ENCODE measurements at regions not wholly inside any gene's neighbourhood (a gene's known extent, or its start where the extent isn't known, plus 50 kb on each side); places are given as distances from the start of the nearest gene placed in this dataset.

- no peaks in the 10 kb centered on the region for H3K4me1 ChIP-seq (ENCODE audit: control insufficient read depth, insufficient read depth, low read length)
- no peaks in the 10 kb centered on the region for H3K36me3 ChIP-seq (ENCODE audit: control insufficient read depth, insufficient read depth, low read length)
- no peak overlapping the region for H3K9ac ChIP-seq (ENCODE audit: low read depth, low read length)
- H3K27me3 ChIP-seq (ENCODE audit: control insufficient read depth, insufficient read depth, low read length), result no peaks in the 10 kb centered on the region
- H3K27ac ChIP-seq (ENCODE audit: low read depth, low read length), result no peak overlapping the region
- no peak overlapping the region for H3K4me3 ChIP-seq (ENCODE audit: low read depth, low read length)
- no peaks in the 10 kb centered on the region for H3K9me3 ChIP-seq (ENCODE audit: control insufficient read depth, insufficient read depth, low read length)
Observed at GRCh38 chr6:146889303-146889702, 290.5 kb downstream of the ADGB start.

DNA sequence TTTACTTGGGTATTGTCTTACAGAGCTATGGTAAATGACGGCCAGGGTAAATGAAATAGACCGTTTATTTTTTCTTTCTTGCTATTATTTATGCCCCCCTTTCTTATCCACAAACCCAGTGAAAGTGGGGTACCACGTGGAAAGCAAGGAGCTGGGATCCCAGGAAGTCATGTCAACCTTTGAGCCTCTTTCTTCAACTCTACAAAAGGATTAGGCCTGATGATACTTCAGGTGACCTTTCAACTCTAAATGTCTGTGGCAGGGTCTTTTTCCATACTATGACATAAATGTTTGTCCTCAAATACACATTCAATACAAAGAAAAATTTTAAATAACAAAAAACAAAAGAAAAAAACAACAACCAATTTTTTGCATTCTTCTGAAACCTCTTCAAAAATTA lies 291.4 kb downstream of the ADGB start:
- Histone ChIP-seq H3K4me1 (ENCODE audit: control insufficient read depth, insufficient read depth, low read length) (no peaks in the 10 kb centered on the region), H3K9ac (ENCODE audit: low read depth, low read length) (no peak overlapping the region), H3K4me3 (ENCODE audit: low read depth, low read length) (no peak overlapping the region), H3K9me3 (ENCODE audit: control insufficient read depth, insufficient read depth, low read length) (no peaks in the 10 kb centered on the region), H3K27ac (ENCODE audit: low read depth, low read length) (no peak overlapping the region), H3K27me3 (ENCODE audit: control insufficient read depth, insufficient read depth, low read length) (no peaks in the 10 kb centered on the region), H3K36me3 (ENCODE audit: control insufficient read depth, insufficient read depth, low read length) (no peaks in the 10 kb centered on the region)

- H3K4me1 ChIP-seq (ENCODE audit: control insufficient read depth, insufficient read depth, low read length), result no peaks in the 10 kb centered on the region
- H3K27me3 ChIP-seq (ENCODE audit: control insufficient read depth, insufficient read depth, low read length), result no peaks in the 10 kb centered on the region
- H3K9me3 ChIP-seq (ENCODE audit: control insufficient read depth, insufficient read depth, low read length), result no peaks in the 10 kb centered on the region
- no peak overlapping the region for H3K27ac ChIP-seq (ENCODE audit: low read depth, low read length)
- no peak overlapping the region for H3K9ac ChIP-seq (ENCODE audit: low read depth, low read length)
- H3K36me3 ChIP-seq (ENCODE audit: control insufficient read depth, insufficient read depth, low read length), result no peaks in the 10 kb centered on the region
- H3K4me3 ChIP-seq (ENCODE audit: low read depth, low read length), result no peak overlapping the region
Observed at GRCh38 chr6:146890644-146891434, 292.1 kb downstream of the ADGB start.

DNA sequence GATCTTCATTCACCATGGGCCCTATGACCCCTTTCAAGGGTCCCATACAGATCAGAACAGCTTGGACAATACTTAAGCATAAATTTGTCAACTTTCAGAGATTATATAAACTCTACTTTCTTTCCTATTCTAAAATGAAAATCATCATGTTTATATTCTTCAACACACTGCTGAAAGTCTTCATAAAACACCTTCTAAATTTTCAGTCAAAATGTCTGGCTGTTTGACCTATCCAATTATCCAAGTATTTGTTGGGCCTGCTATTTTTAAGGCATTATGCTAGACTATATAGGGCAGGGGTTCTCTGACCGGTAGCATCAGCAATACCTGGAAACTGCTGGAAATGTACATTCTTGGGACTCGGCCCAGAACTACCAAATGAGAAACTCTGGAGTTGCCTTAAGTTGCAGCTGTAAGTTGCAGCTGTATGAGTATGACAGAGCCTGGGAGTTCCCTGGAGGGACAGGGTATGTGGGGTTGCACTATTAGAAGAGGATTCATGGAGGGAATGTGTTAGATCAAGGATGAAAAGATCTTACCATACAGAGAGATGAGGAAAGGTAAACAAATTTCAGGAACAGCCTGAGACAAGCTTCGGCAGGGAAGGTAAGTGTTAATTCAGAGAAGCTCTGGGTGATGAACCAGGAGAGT lies 293.0 kb downstream of the ADGB start:
- Histone ChIP-seq H3K27me3 (ENCODE audit: control insufficient read depth, insufficient read depth, low read length) (no peaks in the 10 kb centered on the region), H3K9ac (ENCODE audit: low read depth, low read length) (no peak overlapping the region), H3K4me3 (ENCODE audit: low read depth, low read length) (no peak overlapping the region), H3K4me1 (ENCODE audit: control insufficient read depth, insufficient read depth, low read length) (no peaks in the 10 kb centered on the region), H3K36me3 (ENCODE audit: control insufficient read depth, insufficient read depth, low read length) (no peaks in the 10 kb centered on the region), H3K27ac (ENCODE audit: low read depth, low read length) (no peak overlapping the region), H3K9me3 (ENCODE audit: control insufficient read depth, insufficient read depth, low read length) (no peaks in the 10 kb centered on the region)

DNA sequence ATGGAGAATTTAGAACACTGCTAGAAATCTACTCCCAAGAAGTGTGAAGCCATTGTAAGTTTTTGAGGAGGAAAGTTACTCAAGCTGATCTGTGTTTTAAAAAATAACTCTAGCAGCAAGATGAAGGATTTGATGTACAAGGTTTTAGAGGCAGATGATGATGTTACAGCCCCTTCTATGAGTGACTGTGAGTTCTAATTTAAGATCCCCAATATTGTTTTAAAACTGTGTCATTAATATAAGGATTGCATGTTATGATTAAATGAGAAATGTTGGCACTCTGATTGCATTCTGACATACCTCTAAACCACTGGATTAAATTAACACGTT lies 293.5 kb downstream of the ADGB start:
- Histone ChIP-seq H3K27me3 (ENCODE audit: control insufficient read depth, insufficient read depth, low read length) (no peaks in the 10 kb centered on the region), H3K9ac (ENCODE audit: low read depth, low read length) (no peak overlapping the region), H3K27ac (ENCODE audit: low read depth, low read length) (no peak overlapping the region), H3K36me3 (ENCODE audit: control insufficient read depth, insufficient read depth, low read length) (no peaks in the 10 kb centered on the region), H3K4me1 (ENCODE audit: control insufficient read depth, insufficient read depth, low read length) (no peaks in the 10 kb centered on the region), H3K4me3 (ENCODE audit: low read depth, low read length) (no peak overlapping the region), H3K9me3 (ENCODE audit: control insufficient read depth, insufficient read depth, low read length) (no peaks in the 10 kb centered on the region)

DNA sequence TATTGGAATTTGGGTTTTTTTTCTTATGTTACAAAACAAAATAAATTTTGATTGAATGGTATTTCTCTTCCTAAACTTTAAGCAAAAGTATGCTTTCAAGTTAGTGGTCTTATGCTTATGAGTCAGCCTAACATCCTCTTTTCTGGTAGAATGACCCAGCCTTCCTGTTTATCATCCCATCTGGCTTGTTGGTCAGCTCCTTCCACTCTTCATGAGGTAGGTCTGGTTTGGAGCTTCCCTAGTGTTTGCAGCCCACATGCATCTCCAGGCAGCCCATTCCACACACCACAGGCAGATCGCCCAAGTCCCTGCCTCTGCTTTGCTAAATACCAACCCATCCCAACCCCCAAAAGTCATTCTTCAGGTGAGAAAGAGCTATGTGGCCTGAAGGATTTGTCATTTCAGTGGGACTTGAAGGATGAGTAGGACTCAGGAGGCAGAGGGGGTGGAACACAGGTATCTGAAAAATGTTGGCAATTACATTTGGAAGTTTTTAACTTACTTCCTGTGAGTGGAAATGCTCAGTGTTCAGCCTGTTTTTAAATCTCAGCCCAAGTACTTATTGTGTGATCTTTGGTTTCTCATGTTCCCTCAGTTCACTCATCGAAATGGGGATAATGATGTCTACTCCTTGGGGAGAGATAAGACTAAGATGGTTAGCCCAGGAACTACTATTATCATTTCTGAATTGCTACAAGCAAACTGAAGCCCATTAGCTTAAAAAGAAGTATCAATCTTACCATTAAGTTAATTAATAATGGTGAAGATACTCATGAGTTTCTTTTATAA lies 294.0 kb downstream of the ADGB start:
- Histone ChIP-seq H3K27me3 (ENCODE audit: control insufficient read depth, insufficient read depth, low read length) (no peaks in the 10 kb centered on the region), H3K36me3 (ENCODE audit: control insufficient read depth, insufficient read depth, low read length) (no peaks in the 10 kb centered on the region), H3K4me1 (ENCODE audit: control insufficient read depth, insufficient read depth, low read length) (no peaks in the 10 kb centered on the region), H3K9ac (ENCODE audit: low read depth, low read length) (no peak overlapping the region), H3K27ac (ENCODE audit: low read depth, low read length) (no peak overlapping the region), H3K9me3 (ENCODE audit: control insufficient read depth, insufficient read depth, low read length) (no peaks in the 10 kb centered on the region), H3K4me3 (ENCODE audit: low read depth, low read length) (no peak overlapping the region)

DNA sequence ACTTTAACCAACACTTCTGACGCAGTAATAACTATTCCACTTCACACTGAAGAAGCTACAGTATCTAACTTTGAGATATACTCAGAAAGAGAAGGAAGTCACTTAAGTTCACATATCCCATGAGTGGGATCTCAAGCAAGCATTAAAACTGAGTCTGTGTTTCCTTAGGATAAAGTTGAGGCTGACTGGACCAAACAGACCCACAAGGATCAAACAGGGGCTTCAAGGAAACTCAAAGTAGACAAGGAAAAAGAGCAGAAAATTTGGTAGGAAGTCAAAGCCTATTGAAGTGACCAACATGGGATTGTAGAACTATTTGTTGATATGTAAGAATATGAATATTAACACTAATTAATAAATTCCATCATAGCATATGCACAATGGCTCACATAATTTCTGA lies 294.9 kb downstream of the ADGB start:
- no peak overlapping the region for H3K4me3 ChIP-seq (ENCODE audit: low read depth, low read length)
- H3K36me3 ChIP-seq (ENCODE audit: control insufficient read depth, insufficient read depth, low read length), result no peaks in the 10 kb centered on the region
- H3K9ac ChIP-seq (ENCODE audit: low read depth, low read length), result no peak overlapping the region
- H3K27ac ChIP-seq (ENCODE audit: low read depth, low read length), result no peak overlapping the region
- no peaks in the 10 kb centered on the region for H3K9me3 ChIP-seq (ENCODE audit: control insufficient read depth, insufficient read depth, low read length)
- no peaks in the 10 kb centered on the region for H3K27me3 ChIP-seq (ENCODE audit: control insufficient read depth, insufficient read depth, low read length)
- no peaks in the 10 kb centered on the region for H3K4me1 ChIP-seq (ENCODE audit: control insufficient read depth, insufficient read depth, low read length)

- no peak overlapping the region for H3K4me3 ChIP-seq (ENCODE audit: low read depth, low read length)
- H3K9ac ChIP-seq (ENCODE audit: low read depth, low read length), result no peak overlapping the region
- H3K4me1 ChIP-seq (ENCODE audit: control insufficient read depth, insufficient read depth, low read length), result no peaks in the 10 kb centered on the region
- no peaks in the 10 kb centered on the region for H3K36me3 ChIP-seq (ENCODE audit: control insufficient read depth, insufficient read depth, low read length)
- H3K27me3 ChIP-seq (ENCODE audit: control insufficient read depth, insufficient read depth, low read length), result no peaks in the 10 kb centered on the region
- no peak overlapping the region for H3K27ac ChIP-seq (ENCODE audit: low read depth, low read length)
- H3K9me3 ChIP-seq (ENCODE audit: control insufficient read depth, insufficient read depth, low read length), result no peaks in the 10 kb centered on the region
Observed at GRCh38 chr6:146894624-146895023, 295.9 kb downstream of the ADGB start.

DNA sequence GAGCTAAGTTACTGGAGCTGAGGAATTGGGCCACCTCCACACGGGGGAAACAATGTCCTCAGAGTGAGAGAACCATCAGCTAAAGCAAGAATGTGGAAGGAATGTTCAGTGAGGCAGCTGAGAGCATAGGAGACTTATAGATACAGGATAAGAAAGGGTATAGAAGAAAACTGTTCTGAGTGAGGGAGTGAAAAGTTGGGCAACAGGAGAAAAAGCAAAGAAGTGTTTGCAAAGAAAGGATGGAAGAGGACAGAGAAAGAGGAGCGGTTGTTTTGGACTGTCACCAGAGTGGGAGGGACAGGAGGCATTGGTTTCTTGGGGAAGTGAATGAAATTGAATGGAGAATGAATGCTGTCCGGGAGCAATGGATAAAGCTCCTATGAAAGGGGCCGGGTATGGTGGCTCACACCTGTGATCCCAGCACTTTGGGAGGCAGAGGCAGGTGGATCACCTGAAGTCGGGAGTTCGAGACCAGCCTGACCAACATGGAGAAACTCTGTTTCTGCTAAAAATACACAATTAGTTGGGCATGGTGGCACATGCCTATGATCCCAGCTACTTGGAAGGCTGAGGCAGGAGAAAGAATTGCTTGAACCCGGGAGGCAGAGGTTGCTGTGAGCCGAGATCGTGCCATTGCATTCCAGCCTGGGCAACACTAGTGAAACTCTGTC lies 296.5 kb downstream of the ADGB start:
- Histone ChIP-seq H3K27me3 (ENCODE audit: control insufficient read depth, insufficient read depth, low read length) (no peaks in the 10 kb centered on the region), H3K9ac (ENCODE audit: low read depth, low read length) (no peak overlapping the region), H3K36me3 (ENCODE audit: control insufficient read depth, insufficient read depth, low read length) (no peaks in the 10 kb centered on the region), H3K27ac (ENCODE audit: low read depth, low read length) (no peak overlapping the region), H3K9me3 (ENCODE audit: control insufficient read depth, insufficient read depth, low read length) (no peaks in the 10 kb centered on the region), H3K4me3 (ENCODE audit: low read depth, low read length) (no peak overlapping the region), H3K4me1 (ENCODE audit: control insufficient read depth, insufficient read depth, low read length) (no peaks in the 10 kb centered on the region)

DNA sequence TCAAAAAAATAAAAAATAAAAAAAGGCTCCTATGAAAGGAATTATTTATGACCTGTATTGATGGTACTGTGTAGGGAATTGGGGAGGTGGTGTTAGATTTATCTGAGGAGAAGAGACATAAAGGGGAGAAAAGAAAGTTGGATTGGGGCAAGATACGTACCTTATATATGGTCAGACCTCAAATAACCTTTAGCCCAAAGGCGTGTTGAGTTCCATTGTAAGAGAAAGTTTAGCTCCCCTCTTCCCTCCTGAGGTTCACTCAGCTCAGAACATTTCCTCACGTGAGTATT lies 296.9 kb downstream of the ADGB start:
- Histone ChIP-seq H3K36me3 (ENCODE audit: control insufficient read depth, insufficient read depth, low read length) (no peaks in the 10 kb centered on the region), H3K27ac (ENCODE audit: low read depth, low read length) (no peak overlapping the region), H3K9ac (ENCODE audit: low read depth, low read length) (no peak overlapping the region), H3K4me1 (ENCODE audit: control insufficient read depth, insufficient read depth, low read length) (no peaks in the 10 kb centered on the region), H3K4me3 (ENCODE audit: low read depth, low read length) (no peak overlapping the region), H3K27me3 (ENCODE audit: control insufficient read depth, insufficient read depth, low read length) (no peaks in the 10 kb centered on the region), H3K9me3 (ENCODE audit: control insufficient read depth, insufficient read depth, low read length) (no peaks in the 10 kb centered on the region)
